ENCODE measurements at regions not wholly inside any gene's neighbourhood (a gene's known extent, or its start where the extent isn't known, plus 50 kb on each side); places are given as distances from the start of the nearest gene placed in this dataset.
A peak's percentile ranks its signal among the peaks of the same experiment; 100 is the strongest.

GRCh38 chr9:6076851-6077250, 61.4 kb upstream of the RANBP6 start:
- H3K36me3 ChIP-seq (ENCODE audit: low read depth) = no peaks in the 10 kb centered on the region
- H3K27me3 ChIP-seq (ENCODE audit: insufficient read depth, poor library complexity, severe bottlenecking) = no peaks in the 10 kb centered on the region
- no peaks in the 10 kb centered on the region for H3K9me3 ChIP-seq (ENCODE audit: severe bottlenecking)
- H3K4me1 ChIP-seq (ENCODE audit: insufficient read depth, poor library complexity, severe bottlenecking) = peaks cover 16% of the 10 kb centered on the region
- DNase-seq (ENCODE audit: low spot score) = no peak
- H3K4me3 ChIP-seq (ENCODE audit: severe bottlenecking) = no peak overlapping the region
- no peak for ATAC-seq (ENCODE audit: low read depth)
- peak overlapping the region; percentile 11 for H3K27ac ChIP-seq (ENCODE audit: poor library complexity, severe bottlenecking)
- TF ChIP-seq, protein P1, sequence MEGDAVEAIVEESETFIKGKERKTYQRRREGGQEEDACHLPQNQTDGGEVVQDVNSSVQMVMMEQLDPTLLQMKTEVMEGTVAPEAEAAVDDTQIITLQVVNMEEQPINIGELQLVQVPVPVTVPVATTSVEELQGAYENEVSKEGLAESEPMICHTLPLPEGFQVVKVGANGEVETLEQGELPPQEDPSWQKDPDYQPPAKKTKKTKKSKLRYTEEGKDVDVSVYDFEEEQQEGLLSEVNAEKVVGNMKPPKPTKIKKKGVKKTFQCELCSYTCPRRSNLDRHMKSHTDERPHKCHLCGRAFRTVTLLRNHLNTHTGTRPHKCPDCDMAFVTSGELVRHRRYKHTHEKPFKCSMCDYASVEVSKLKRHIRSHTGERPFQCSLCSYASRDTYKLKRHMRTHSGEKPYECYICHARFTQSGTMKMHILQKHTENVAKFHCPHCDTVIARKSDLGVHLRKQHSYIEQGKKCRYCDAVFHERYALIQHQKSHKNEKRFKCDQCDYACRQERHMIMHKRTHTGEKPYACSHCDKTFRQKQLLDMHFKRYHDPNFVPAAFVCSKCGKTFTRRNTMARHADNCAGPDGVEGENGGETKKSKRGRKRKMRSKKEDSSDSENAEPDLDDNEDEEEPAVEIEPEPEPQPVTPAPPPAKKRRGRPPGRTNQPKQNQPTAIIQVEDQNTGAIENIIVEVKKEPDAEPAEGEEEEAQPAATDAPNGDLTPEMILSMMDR (IDR thresholded peaks at IDR 0.05; ENCODE audit: poor library complexity, severe bottlenecking) = no peak

DNA sequence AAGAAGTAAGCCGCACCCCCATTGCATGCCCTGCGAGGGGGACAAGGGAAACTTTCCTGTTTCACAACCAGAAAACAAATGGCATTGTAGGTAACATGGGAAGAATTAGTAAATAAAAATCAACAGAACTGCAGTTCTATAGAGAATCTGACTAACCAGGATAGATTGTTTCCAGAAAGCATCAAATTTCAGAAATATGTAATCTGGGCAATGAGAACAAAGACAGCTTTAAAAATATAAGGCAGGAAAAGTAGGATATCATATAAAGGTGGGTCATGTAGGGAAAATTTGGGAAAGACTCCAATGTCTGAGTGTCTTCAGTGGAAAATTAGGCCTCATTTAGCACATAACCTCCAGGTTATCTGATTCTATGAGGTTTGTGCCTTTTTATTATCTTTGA, 58.3 kb upstream of the RANBP6 start:
- no peaks in the 10 kb centered on the region for H3K27me3 ChIP-seq (ENCODE audit: insufficient read depth, poor library complexity, severe bottlenecking)
- H3K4me1 ChIP-seq (ENCODE audit: insufficient read depth, poor library complexity, severe bottlenecking) = peaks cover 9% of the 10 kb centered on the region
- H3K9me3 ChIP-seq (ENCODE audit: severe bottlenecking) = no peaks in the 10 kb centered on the region
- H3K36me3 ChIP-seq (ENCODE audit: low read depth) = no peaks in the 10 kb centered on the region
- H3K4me3 ChIP-seq (ENCODE audit: severe bottlenecking) = no peak overlapping the region
- ATAC-seq (ENCODE audit: low read depth) = peak; percentile 19; the same call in 1 of the 3 replicates
- DNase-seq (ENCODE audit: low spot score) = no peak
- TF ChIP-seq, protein P1 (IDR thresholded peaks at IDR 0.05; ENCODE audit: poor library complexity, severe bottlenecking) = no peak
- H3K27ac ChIP-seq (ENCODE audit: poor library complexity, severe bottlenecking) = peak overlapping the region; percentile 11

DNA sequence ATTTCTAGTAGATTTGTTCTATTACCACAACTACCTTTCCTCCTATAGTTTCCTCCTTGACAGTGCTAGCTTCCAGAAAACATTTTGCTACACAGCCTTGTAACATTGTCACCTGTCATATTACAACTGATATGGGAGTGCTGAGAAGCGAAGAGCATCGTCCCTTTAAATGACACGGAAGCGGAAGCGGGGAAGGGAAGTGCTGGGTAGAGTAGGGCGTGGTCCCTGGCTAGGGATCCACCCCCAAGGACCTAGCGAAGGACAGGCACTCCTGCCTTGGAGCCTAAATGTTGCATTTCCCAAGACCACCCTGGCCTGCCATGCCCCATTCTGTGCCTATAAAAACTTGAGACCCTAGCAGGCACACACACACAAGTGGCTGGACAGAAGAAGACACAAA, 57.4 kb upstream of the RANBP6 start:
- DNase-seq (ENCODE audit: low spot score) = no peak
- TF ChIP-seq, protein P1 (IDR thresholded peaks at IDR 0.05; ENCODE audit: poor library complexity, severe bottlenecking) = no peak
- Histone ChIP-seq H3K36me3 (ENCODE audit: low read depth) (no peaks in the 10 kb centered on the region), H3K9me3 (ENCODE audit: severe bottlenecking) (no peaks in the 10 kb centered on the region), H3K4me3 (ENCODE audit: severe bottlenecking) (no peak overlapping the region), H3K27ac (ENCODE audit: poor library complexity, severe bottlenecking) (no peak overlapping the region), H3K4me1 (ENCODE audit: insufficient read depth, poor library complexity, severe bottlenecking) (peaks cover 9% of the 10 kb centered on the region), H3K27me3 (ENCODE audit: insufficient read depth, poor library complexity, severe bottlenecking) (no peaks in the 10 kb centered on the region)
- no peak for ATAC-seq (ENCODE audit: low read depth)

- no peak overlapping the region for H3K27ac ChIP-seq (ENCODE audit: poor library complexity, severe bottlenecking)
Observed at GRCh38 chr9:6072453-6072852, 57.0 kb upstream of the RANBP6 start.

DNA sequence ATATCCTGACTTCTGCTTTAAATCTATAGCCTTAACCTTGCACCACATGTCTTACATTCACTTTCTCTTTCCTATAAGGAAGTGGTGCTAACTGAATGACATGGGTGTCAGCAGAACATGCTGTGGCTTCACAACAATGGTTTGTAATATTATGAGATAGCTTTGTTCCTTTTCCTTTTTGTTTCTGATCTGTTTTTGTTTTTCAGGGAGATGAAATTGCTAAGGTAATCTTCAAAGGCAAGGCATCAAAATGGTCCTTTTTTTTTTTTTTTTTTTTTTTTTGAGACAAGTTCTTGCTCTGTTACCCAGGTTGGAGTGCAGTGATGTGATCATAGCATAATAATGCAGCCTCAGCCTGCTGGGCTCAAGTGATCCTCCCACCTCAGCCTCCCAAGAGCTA, 53.6 kb upstream of the RANBP6 start:
- Histone ChIP-seq H3K27me3 (ENCODE audit: insufficient read depth, poor library complexity, severe bottlenecking) (no peaks in the 10 kb centered on the region), H3K9me3 (ENCODE audit: severe bottlenecking) (no peaks in the 10 kb centered on the region), H3K4me1 (ENCODE audit: insufficient read depth, poor library complexity, severe bottlenecking) (peaks cover 5% of the 10 kb centered on the region), H3K36me3 (ENCODE audit: low read depth) (no peaks in the 10 kb centered on the region), H3K27ac (ENCODE audit: poor library complexity, severe bottlenecking) (no peak overlapping the region), H3K4me3 (ENCODE audit: severe bottlenecking) (no peak overlapping the region)
- ATAC-seq (ENCODE audit: low read depth) (no peak), DNase-seq (ENCODE audit: low spot score) (no peak)
- TF ChIP-seq, protein P1 (IDR thresholded peaks at IDR 0.05; ENCODE audit: poor library complexity, severe bottlenecking) = no peak

More at GRCh38 chr9:6072453-6072852, 57.0 kb upstream of the RANBP6 start:
- no peaks in the 10 kb centered on the region for H3K9me3 ChIP-seq (ENCODE audit: severe bottlenecking)
- TF ChIP-seq, protein P1 (IDR thresholded peaks at IDR 0.05; ENCODE audit: poor library complexity, severe bottlenecking) = no peak
- no peaks in the 10 kb centered on the region for H3K27me3 ChIP-seq (ENCODE audit: insufficient read depth, poor library complexity, severe bottlenecking)
- no peaks in the 10 kb centered on the region for H3K36me3 ChIP-seq (ENCODE audit: low read depth)
- H3K4me3 ChIP-seq (ENCODE audit: severe bottlenecking) = no peak overlapping the region
- H3K4me1 ChIP-seq (ENCODE audit: insufficient read depth, poor library complexity, severe bottlenecking) = peaks cover 9% of the 10 kb centered on the region
- no peak for DNase-seq (ENCODE audit: low spot score)
- no peak for ATAC-seq (ENCODE audit: low read depth)

Measured in RWPE2 (cell line).